K562 (cell line): ENCODE measurements at regions not wholly inside any gene's neighbourhood (a gene's known extent, or its start where the extent isn't known, plus 50 kb on each side); places are given as distances from the start of the nearest gene placed in this dataset.

Source experiments
- TAF15 ChIP-seq: fragments of 200-400 bp; formaldehyde crosslinking; IDR thresholded peaks from 2 replicates; pipeline ENCODE4 v1.6.1; 2017; ENCODE audit warnings: mild to moderate bottlenecking, low read depth, low read length, moderate library complexity
- TCF15 ChIP-seq: fragments of 250-450 bp; sonication (Bioruptor Pico); IDR thresholded peaks from 2 replicates; pipeline ENCODE4 v1.8.0; 2022; ENCODE audit warnings: moderate library complexity, mild to moderate bottlenecking, inconsistent platforms
- TF ChIP-seq, protein P1 (sequence below), 2 experiments: IDR thresholded peaks in 1 of 2; conservative IDR thresholded peaks in 1 of 2; 2 replicates each; pipeline ENCODE4 v1.6.1; 2016; ENCODE audit warnings: low read depth in 2 of 2, mild to moderate bottlenecking in 1 of 2, missing compliant biosample characterization in 1 of 2, missing genetic modification characterization in 1 of 2, moderate library complexity in 1 of 2
- TF ChIP-seq, protein P2 (sequence below), 2 experiments: fragments of 450-650 bp; IDR thresholded peaks; 2 replicates each; pipeline ENCODE4 v1.6.1; 2018; ENCODE audit warnings: mild to moderate bottlenecking in 2 of 2, low read depth in 1 of 2; ENCODE audit not compliant: partially characterized antibody in 2 of 2

DNA sequence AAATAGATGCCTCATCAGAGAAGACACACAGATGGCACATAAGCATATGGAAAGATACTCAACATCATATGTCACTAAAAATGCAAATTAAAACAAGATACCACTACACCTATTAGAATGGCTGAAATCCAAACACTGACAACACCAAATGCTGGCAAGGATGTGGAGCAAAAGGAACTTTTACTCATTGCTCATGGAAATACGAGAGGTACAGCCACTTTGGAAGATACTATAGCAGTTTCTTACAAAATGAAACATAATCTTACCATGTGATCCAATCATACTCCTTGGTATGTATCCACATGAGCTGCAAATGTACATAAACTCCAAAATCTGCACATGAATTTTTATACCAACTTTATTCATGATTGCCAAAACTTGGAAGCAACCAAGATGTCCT, 246.0 kb upstream of the ARHGAP42 start (continued):
- TF ChIP-seq, protein P1, sequence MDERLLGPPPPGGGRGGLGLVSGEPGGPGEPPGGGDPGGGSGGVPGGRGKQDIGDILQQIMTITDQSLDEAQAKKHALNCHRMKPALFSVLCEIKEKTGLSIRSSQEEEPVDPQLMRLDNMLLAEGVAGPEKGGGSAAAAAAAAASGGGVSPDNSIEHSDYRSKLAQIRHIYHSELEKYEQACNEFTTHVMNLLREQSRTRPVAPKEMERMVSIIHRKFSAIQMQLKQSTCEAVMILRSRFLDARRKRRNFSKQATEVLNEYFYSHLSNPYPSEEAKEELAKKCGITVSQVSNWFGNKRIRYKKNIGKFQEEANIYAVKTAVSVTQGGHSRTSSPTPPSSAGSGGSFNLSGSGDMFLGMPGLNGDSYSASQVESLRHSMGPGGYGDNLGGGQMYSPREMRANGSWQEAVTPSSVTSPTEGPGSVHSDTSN (CRISPR knock-in tag; IDR thresholded peaks at IDR 0.05; ENCODE audit: low read depth) = no peak
- TF ChIP-seq, protein P1 (tag; conservative IDR thresholded peaks at IDR 0.05; ENCODE audit: low read depth) = no peak
- TF ChIP-seq, protein P2, sequence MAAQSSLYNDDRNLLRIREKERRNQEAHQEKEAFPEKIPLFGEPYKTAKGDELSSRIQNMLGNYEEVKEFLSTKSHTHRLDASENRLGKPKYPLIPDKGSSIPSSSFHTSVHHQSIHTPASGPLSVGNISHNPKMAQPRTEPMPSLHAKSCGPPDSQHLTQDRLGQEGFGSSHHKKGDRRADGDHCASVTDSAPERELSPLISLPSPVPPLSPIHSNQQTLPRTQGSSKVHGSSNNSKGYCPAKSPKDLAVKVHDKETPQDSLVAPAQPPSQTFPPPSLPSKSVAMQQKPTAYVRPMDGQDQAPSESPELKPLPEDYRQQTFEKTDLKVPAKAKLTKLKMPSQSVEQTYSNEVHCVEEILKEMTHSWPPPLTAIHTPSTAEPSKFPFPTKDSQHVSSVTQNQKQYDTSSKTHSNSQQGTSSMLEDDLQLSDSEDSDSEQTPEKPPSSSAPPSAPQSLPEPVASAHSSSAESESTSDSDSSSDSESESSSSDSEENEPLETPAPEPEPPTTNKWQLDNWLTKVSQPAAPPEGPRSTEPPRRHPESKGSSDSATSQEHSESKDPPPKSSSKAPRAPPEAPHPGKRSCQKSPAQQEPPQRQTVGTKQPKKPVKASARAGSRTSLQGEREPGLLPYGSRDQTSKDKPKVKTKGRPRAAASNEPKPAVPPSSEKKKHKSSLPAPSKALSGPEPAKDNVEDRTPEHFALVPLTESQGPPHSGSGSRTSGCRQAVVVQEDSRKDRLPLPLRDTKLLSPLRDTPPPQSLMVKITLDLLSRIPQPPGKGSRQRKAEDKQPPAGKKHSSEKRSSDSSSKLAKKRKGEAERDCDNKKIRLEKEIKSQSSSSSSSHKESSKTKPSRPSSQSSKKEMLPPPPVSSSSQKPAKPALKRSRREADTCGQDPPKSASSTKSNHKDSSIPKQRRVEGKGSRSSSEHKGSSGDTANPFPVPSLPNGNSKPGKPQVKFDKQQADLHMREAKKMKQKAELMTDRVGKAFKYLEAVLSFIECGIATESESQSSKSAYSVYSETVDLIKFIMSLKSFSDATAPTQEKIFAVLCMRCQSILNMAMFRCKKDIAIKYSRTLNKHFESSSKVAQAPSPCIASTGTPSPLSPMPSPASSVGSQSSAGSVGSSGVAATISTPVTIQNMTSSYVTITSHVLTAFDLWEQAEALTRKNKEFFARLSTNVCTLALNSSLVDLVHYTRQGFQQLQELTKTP (IDR thresholded peaks at IDR 0.05; ENCODE audit: low read depth in 1 of 2, partially characterized antibody in 2 of 2) = no peak
- TF ChIP-seq TAF15 (no peak), TCF15 (CRISPR knock-in tag) (no peak)
